CD4-positive, CD25-positive, alpha-beta regulatory T cell (primary cell): ENCODE measurements at regions not wholly inside any gene's neighbourhood (a gene's known extent, or its start where the extent isn't known, plus 50 kb on each side); places are given as distances from the start of the nearest gene placed in this dataset.
"Not testable (repeated sequence)": the region's sequence is repeated elsewhere in the genome, so short reads cannot be mapped to it uniquely, and the experiment has no call there.

Source experiments
- ATAC-seq, 2 donors: fragments of 150-1000 bp; cut with Tn5 transposase; one replicate each; pipeline ENCODE4 v1.10.0; 2021; ENCODE audit warnings: low read depth in 2 of 2, moderate number of reproducible peaks in 2 of 2, moderate library complexity in 1 of 2
- DNase-seq, 3 donors: peaks; one replicate each; pipeline versions ENCODE4 v3.0.0 to v3.0.0-alpha.2; 2012 to 2022; ENCODE audit warnings: mixed read lengths in 1 of 3
- H3K27ac ChIP-seq: one replicate; pipeline ENCODE4 v1.7.0; 2013; ENCODE audit warnings: mild to moderate bottlenecking, low read length; ENCODE audit not compliant: insufficient read depth, poor library complexity, severe bottlenecking
- H3K27me3 ChIP-seq: one replicate; pipeline ENCODE4 v1.7.0; 2013; ENCODE audit warnings: low read length; ENCODE audit not compliant: control insufficient read depth, insufficient read depth
- H3K36me3 ChIP-seq: one replicate; pipeline ENCODE4 v1.7.0; 2013; ENCODE audit warnings: mild to moderate bottlenecking, low read length, moderate library complexity; ENCODE audit not compliant: control insufficient read depth, insufficient read depth
- H3K4me1 ChIP-seq: 2 replicates; pipeline ENCODE4 v1.7.0; 2013; ENCODE audit warnings: mild to moderate bottlenecking, low read length; ENCODE audit not compliant: insufficient read depth, control insufficient read depth, poor library complexity, severe bottlenecking
- H3K4me3 ChIP-seq: one replicate; pipeline ENCODE4 v1.7.0; 2013; ENCODE audit warnings: low read depth, mild to moderate bottlenecking, low read length, moderate library complexity
- H3K9me3 ChIP-seq, 2 experiments: 1 replicate in 1 of 2; 2 replicates in 1 of 2; pipeline ENCODE4 v1.7.0; 2013; ENCODE audit warnings: low read length in 2 of 2, mild to moderate bottlenecking in 1 of 2, moderate library complexity in 1 of 2; ENCODE audit not compliant: control insufficient read depth in 2 of 2
- H3K27ac Mint-ChIP-seq, 3 donors: one replicate each; pipeline ENCODE4 v1.8.0; 2020 to 2022; ENCODE audit warnings: mild to moderate bottlenecking in 3 of 3, mixed read lengths in 3 of 3, moderate library complexity in 2 of 3
- H3K27me3 Mint-ChIP-seq: one replicate; pipeline ENCODE4 v1.8.0; 2022; ENCODE audit warnings: mild to moderate bottlenecking, mixed read lengths
- H3K36me3 Mint-ChIP-seq: one replicate; pipeline ENCODE4 v1.8.0; 2020; ENCODE audit warnings: mixed read lengths
- H3K4me1 Mint-ChIP-seq, 4 donors: one replicate each; pipeline ENCODE4 v1.8.0; 2020 to 2022; ENCODE audit warnings: mixed read lengths in 4 of 4, mild to moderate bottlenecking in 1 of 4
- H3K4me3 Mint-ChIP-seq, 4 donors: one replicate each; pipeline ENCODE4 v1.8.0; 2020 to 2022; ENCODE audit warnings: mild to moderate bottlenecking in 4 of 4, mixed read lengths in 4 of 4, moderate library complexity in 3 of 4
- H3K9me3 Mint-ChIP-seq, 7 donors: one replicate each; pipeline ENCODE4 v1.8.0; 2020 to 2022; ENCODE audit warnings: mixed read lengths in 7 of 7, mild to moderate bottlenecking in 3 of 7, moderate library complexity in 2 of 7

DNA sequence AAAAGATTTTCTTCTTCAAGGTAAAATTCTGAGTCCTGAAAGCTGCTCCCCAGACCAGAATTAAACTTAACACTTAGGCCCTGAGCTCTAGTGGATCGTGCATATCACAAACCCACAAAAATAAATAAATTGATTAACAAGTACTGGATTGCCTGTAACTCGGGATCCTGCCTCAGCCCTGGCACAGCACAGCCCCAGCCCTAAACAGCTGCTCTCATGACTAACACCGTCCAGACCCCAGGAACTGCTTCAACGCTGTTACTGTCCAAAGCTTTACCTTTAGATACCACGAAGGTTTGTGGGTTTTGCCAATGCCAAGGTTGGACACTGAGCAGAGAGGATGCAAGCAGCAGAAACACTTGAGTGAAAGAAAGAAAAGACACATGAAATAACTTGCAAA is 172.5 kb downstream of the COPRS start:
- H3K36me3 ChIP-seq: no peaks in the 10 kb centered on the region
- H3K36me3 Mint-ChIP-seq: no peaks in the 10 kb centered on the region
- H3K27me3 ChIP-seq: peaks cover 10% of the 10 kb centered on the region
- no peak for ATAC-seq
- DNase-seq: no peak
- H3K9me3 Mint-ChIP-seq: no peaks in the 10 kb centered on the region
- H3K4me1 ChIP-seq: no peaks in the 10 kb centered on the region
- H3K9me3 ChIP-seq: no peaks in the 10 kb centered on the region
- H3K4me1 Mint-ChIP-seq: no peaks in the 10 kb centered on the region
- H3K27ac Mint-ChIP-seq: no peak overlapping the region
- H3K27ac ChIP-seq: no peak overlapping the region
- no peak overlapping the region for H3K4me3 ChIP-seq
- peaks cover 9% of the 10 kb centered on the region for H3K27me3 Mint-ChIP-seq
- H3K4me3 Mint-ChIP-seq: no peak overlapping the region

DNA sequence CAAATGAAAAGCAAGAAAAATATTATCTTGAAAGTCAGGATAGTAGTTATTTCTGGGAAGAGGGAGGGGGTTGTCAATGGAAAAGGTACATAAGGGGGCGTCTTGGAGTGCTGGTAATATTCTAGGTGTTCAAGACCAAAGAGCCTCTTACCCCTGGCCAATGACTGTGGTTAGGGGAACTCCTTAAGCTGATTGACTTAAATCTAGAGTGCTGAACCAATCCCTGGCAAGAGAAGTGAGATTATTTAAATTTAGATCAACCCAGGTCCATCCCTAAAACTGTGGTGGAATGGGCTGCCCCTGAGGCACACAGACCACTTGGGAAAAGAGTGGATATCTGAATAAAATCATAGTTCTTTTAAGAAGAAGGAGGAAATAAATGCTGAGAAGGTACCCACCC is 174.1 kb downstream of the COPRS start:
- peaks cover 15% of the 10 kb centered on the region for H3K27me3 ChIP-seq
- no peaks in the 10 kb centered on the region for H3K4me1 ChIP-seq
- no peak overlapping the region for H3K4me3 ChIP-seq
- Mint-ChIP-seq H3K4me1 (no peaks in the 10 kb centered on the region), H3K27me3 (peaks cover 16% of the 10 kb centered on the region), H3K36me3 (no peaks in the 10 kb centered on the region), H3K9me3 (no peaks in the 10 kb centered on the region), H3K27ac (peak overlapping the region in 1 of 3 donors; percentile 10), H3K4me3 (no peak overlapping the region)
- no peak overlapping the region for H3K27ac ChIP-seq
- no peak for DNase-seq
- no peak for ATAC-seq
- H3K36me3 ChIP-seq: no peaks in the 10 kb centered on the region
- H3K9me3 ChIP-seq: no peaks in the 10 kb centered on the region

DNA sequence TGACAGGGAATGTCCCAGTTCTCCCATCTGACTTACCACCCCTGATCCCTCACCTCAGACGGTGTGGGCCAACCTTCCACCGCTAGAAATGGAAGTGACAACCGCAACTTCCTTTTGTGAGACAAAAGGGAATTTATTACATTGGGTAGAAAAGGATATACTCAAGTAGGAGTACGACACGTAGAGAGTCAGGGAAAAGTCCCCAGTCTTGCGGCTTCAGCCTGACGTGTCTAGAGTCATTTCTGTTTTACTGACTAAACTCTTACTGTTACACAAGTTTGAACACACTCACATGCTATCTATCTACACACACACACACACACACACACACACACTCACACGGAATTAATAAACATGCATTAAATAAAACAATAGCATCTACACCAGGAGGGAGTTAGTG is 178.9 kb downstream of the COPRS start:
- no peaks in the 10 kb centered on the region for H3K36me3 ChIP-seq
- H3K4me1 ChIP-seq: no peaks in the 10 kb centered on the region
- no peak overlapping the region for H3K27ac ChIP-seq
- Mint-ChIP-seq H3K27me3 (peaks cover 25% of the 10 kb centered on the region), H3K27ac (no peak overlapping the region), H3K4me1 (no peaks in the 10 kb centered on the region), H3K4me3 (no peak overlapping the region), H3K36me3 (no peaks in the 10 kb centered on the region), H3K9me3 (no peaks in the 10 kb centered on the region)
- peaks cover 12% of the 10 kb centered on the region for H3K27me3 ChIP-seq
- no peaks in the 10 kb centered on the region for H3K9me3 ChIP-seq
- no peak for ATAC-seq
- H3K4me3 ChIP-seq: no peak overlapping the region
- DNase-seq: peak in 1 of 3 donors; percentile 11

DNA sequence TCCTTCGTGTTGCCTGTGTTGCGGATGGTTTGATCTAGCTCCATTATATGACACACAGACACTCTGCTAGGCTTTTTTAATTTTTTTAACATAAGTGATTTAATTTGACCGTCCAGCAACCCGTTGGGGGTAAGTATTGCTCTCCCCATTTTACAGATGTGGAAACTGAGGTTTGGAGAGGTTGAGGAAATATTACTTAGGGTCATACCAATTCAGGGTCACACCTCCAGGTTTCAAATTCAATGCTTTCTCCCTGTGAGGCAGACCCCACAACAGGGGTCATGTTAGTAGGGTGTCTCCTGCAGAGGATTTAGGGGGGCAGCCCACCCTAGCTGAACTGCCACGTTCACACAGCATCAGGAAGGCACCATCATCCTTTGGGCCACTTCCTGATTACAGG is 179.4 kb downstream of the COPRS start:
- peaks cover 25% of the 10 kb centered on the region for H3K27me3 Mint-ChIP-seq
- Histone ChIP-seq H3K9me3 (no peaks in the 10 kb centered on the region), H3K27ac (no peak overlapping the region), H3K4me1 (no peaks in the 10 kb centered on the region), H3K36me3 (no peaks in the 10 kb centered on the region), H3K27me3 (peaks cover 12% of the 10 kb centered on the region), H3K4me3 (no peak overlapping the region)
- H3K9me3 Mint-ChIP-seq: peaks cover 0 to 2% (median 0%) of the 10 kb centered on the region in 7 donors
- DNase-seq (no peak), ATAC-seq (no peak)
- no peak overlapping the region for H3K27ac Mint-ChIP-seq
- no peaks in the 10 kb centered on the region for H3K4me1 Mint-ChIP-seq
- H3K36me3 Mint-ChIP-seq: no peaks in the 10 kb centered on the region
- H3K4me3 Mint-ChIP-seq: no peak overlapping the region

DNA sequence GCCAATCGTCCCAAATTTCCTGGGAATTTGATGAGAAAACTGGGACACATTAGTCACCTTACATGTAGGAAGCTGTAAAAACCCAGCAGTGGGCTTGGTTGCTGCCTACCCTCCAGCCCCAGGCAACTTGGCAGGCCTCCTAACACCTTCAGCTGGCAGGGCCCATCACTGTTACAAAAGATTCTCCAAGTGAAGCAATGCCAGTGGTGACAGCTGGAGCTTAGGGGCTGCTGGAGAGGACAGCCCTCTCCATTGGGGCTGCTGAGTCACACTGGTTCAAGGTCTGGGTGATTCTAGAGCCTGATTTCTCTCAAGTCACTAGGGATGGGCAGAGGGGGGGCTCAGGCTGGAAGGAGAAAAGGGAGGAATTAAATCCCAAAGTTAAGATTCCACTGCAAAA is 180.6 kb downstream of the COPRS start:
- DNase-seq: no peak
- peaks cover 25% of the 10 kb centered on the region for H3K27me3 Mint-ChIP-seq
- H3K4me1 Mint-ChIP-seq: no peaks in the 10 kb centered on the region
- H3K36me3 ChIP-seq: no peaks in the 10 kb centered on the region
- no peak for ATAC-seq
- H3K27me3 ChIP-seq: peaks cover 8% of the 10 kb centered on the region
- no peak overlapping the region for H3K27ac Mint-ChIP-seq
- H3K27ac ChIP-seq: no peak overlapping the region
- H3K4me3 ChIP-seq: no peak overlapping the region
- no peaks in the 10 kb centered on the region for H3K36me3 Mint-ChIP-seq
- H3K9me3 ChIP-seq: no peaks in the 10 kb centered on the region
- H3K4me1 ChIP-seq: no peaks in the 10 kb centered on the region
- no peak overlapping the region for H3K4me3 Mint-ChIP-seq
- peaks cover 0 to 4% (median 0%) of the 10 kb centered on the region in 7 donors for H3K9me3 Mint-ChIP-seq

DNA sequence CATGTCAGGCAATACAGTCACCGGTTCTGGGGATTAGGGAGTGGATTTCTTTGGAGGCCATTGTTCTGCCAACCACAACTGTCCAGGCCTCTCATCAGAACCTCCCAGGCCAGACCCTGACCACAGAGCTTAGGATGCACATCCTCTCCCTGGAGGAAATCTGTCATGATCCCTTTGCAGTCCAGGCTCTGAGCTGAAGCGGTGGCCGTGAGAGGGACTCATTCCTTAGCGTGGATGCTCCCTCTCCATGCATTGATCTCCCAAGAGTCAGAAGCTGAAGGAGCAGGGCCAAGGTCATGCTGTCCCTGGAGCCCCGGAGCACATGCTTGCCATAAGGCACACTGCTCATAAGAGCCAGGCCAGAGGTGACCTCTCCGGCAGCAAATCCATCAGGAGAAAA is 181.4 kb downstream of the COPRS start:
- Histone ChIP-seq H3K27ac (no peak overlapping the region), H3K27me3 (peaks cover 12% of the 10 kb centered on the region), H3K4me3 (no peak overlapping the region), H3K36me3 (no peaks in the 10 kb centered on the region), H3K4me1 (no peaks in the 10 kb centered on the region), H3K9me3 (no peaks in the 10 kb centered on the region)
- H3K27me3 Mint-ChIP-seq: peaks cover 27% of the 10 kb centered on the region
- no peaks in the 10 kb centered on the region for H3K36me3 Mint-ChIP-seq
- DNase-seq (no peak), ATAC-seq (no peak)
- no peak overlapping the region for H3K27ac Mint-ChIP-seq
- peaks cover 0 to 4% (median 0%) of the 10 kb centered on the region in 7 donors for H3K9me3 Mint-ChIP-seq
- H3K4me1 Mint-ChIP-seq: no peaks in the 10 kb centered on the region
- no peak overlapping the region for H3K4me3 Mint-ChIP-seq

DNA sequence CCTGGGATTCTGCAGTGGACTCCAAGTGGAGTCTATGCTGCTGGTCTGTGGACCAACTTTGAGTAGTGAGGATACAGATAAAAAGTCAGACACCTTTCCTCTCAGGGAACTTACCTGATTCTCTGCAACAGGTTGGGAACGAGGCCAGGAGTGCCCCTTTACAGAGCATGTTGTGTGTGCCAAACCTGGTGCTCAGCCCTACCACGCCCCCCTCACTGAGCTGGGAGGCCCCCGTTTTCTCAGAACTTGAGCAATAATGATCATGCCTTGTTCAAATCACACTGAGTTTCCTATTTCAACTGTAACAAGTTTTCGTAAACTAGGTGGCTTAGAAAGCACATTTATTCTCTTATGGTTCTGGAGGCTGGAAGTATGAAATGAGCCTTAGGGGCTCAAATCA is 182.0 kb downstream of the COPRS start:
- no peaks in the 10 kb centered on the region for H3K4me1 Mint-ChIP-seq
- no peaks in the 10 kb centered on the region for H3K36me3 Mint-ChIP-seq
- H3K4me3 ChIP-seq: no peak overlapping the region
- H3K4me3 Mint-ChIP-seq: no peak overlapping the region
- peaks cover 26% of the 10 kb centered on the region for H3K27me3 Mint-ChIP-seq
- peaks cover 13% of the 10 kb centered on the region for H3K27me3 ChIP-seq
- no peaks in the 10 kb centered on the region for H3K36me3 ChIP-seq
- DNase-seq: no peak
- peaks cover 0 to 4% (median 0%) of the 10 kb centered on the region in 7 donors for H3K9me3 Mint-ChIP-seq
- H3K27ac ChIP-seq: no peak overlapping the region
- H3K27ac Mint-ChIP-seq: no peak overlapping the region
- no peaks in the 10 kb centered on the region for H3K4me1 ChIP-seq
- no peak for ATAC-seq
- no peaks in the 10 kb centered on the region for H3K9me3 ChIP-seq

DNA sequence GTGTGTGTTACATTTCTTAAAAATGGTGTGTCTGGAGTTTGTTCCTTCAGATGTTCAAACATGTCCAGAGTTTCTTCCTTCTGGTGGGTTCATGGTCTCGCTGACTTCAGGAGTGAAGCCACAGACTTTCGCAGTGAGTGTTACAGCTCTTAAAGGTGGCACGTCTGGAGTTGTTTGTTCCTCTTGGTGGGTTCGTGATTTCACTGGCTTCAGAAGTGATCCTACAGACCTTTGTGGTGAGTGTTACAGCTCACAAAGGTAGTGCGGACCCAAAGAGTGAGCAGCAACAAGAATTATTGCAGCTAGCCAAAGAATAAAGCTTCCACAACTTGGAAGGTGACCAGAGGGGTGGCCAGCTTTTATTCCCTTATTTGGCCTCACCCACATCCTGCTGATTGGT is 183.7 kb downstream of the COPRS start:
- H3K36me3 ChIP-seq, H3K9me3 ChIP-seq, H3K4me1 Mint-ChIP-seq, H3K4me3 ChIP-seq, H3K36me3 Mint-ChIP-seq, H3K4me1 ChIP-seq, DNase-seq, H3K4me3 Mint-ChIP-seq, H3K27me3 ChIP-seq, H3K27ac Mint-ChIP-seq, ATAC-seq, H3K27ac ChIP-seq, H3K9me3 Mint-ChIP-seq: not testable (repeated sequence)
- peaks cover 18% of the 10 kb centered on the region for H3K27me3 Mint-ChIP-seq
